H1 (cell line): ENCODE measurements at regions not wholly inside any gene's neighbourhood (a gene's known extent, or its start where the extent isn't known, plus 50 kb on each side); places are given as distances from the start of the nearest gene placed in this dataset.

ENCODE experiments used
- CTCF ChIA-PET: fragments of 300-600 bp; sonication (Branson Sonifier 250); formaldehyde crosslinking; loops from one replicate; lab custom pipeline; 2021; ENCODE audit not compliant: partially characterized antibody; lab: Charles Lee
- POLR2A ChIA-PET: fragments of 300-600 bp; sonication (Branson Sonifier 250); formaldehyde crosslinking; loops from one replicate; lab custom pipeline; 2021; ENCODE audit warnings: inconsistent platforms; ENCODE audit not compliant: partially characterized antibody; lab: Charles Lee
- DNase-seq, 2 experiments: peaks; one replicate each; pipeline versions ENCODE4 v3.0.0 to v3.0.0-alpha.2; 2010 to 2022; ENCODE audit warnings: low spot score in 2 of 2, low read depth in 1 of 2, mixed read lengths in 1 of 2
- FAIRE-seq: peaks from 2 replicates; lab custom pipeline; 2011; peaks lifted over from hg19 to GRCh38; lab: Jason Lieb, UNC
- H2AFZ ChIP-seq: 2 replicates; pipeline ENCODE4 v1.8.1; 2012; ENCODE audit warnings: low read length, inconsistent platforms
- H2AK5ac ChIP-seq: 2 replicates; pipeline ENCODE4 v1.6.1; 2013; ENCODE audit warnings: low read depth, low read length
- H2BK120ac ChIP-seq: replicated peaks from 2 replicates; pipeline ENCODE3; 2013; ENCODE audit warnings: low read depth, low read length, inconsistent platforms
- H2BK12ac ChIP-seq: 2 replicates; pipeline ENCODE4 v1.6.1; 2013; ENCODE audit warnings: low read depth, low read length
- H2BK15ac ChIP-seq: 2 replicates; pipeline ENCODE4 v1.6.1; 2013; ENCODE audit warnings: low read length
- H2BK20ac ChIP-seq: 2 replicates; pipeline ENCODE4 v1.6.1; 2013; ENCODE audit warnings: low read length
- H2BK5ac ChIP-seq: 2 replicates; pipeline ENCODE4 v1.6.1; 2013; ENCODE audit warnings: low read depth, low read length
- H3K14ac ChIP-seq: 2 replicates; pipeline ENCODE4 v1.6.1; 2013; ENCODE audit warnings: inconsistent platforms; ENCODE audit not compliant: insufficient read length
- H3K18ac ChIP-seq: 2 replicates; pipeline ENCODE4 v1.6.1; 2013; ENCODE audit warnings: low read length; ENCODE audit errors: extremely low read depth
- H3K23ac ChIP-seq: 2 replicates; pipeline ENCODE4 v1.6.1; 2013; ENCODE audit warnings: inconsistent platforms; ENCODE audit not compliant: insufficient read length
- H3K23me2 ChIP-seq: 2 replicates; pipeline ENCODE4 v1.6.1; 2013; ENCODE audit warnings: low read depth, low read length
- H3K27ac ChIP-seq: 2 replicates; pipeline ENCODE4 v1.6.1; 2011; ENCODE audit warnings: low read depth, low read length, inconsistent platforms
- H3K27me3 ChIP-seq, 4 experiments: replicated peaks in 1 of 4; 1 replicate in 1 of 4; 2 replicates in 3 of 4; pipeline versions ENCODE4 v1.6.1 to v1.8.1; 2011 to 2013; ENCODE audit warnings: low read length in 3 of 4, mild to moderate bottlenecking in 3 of 4, inconsistent platforms in 2 of 4, mixed read lengths in 2 of 4, moderate library complexity in 1 of 4; ENCODE audit not compliant: control insufficient read depth in 3 of 4, insufficient read depth in 3 of 4; ENCODE audit errors: extremely low read depth in 1 of 4
- H3K36me3 ChIP-seq, 4 experiments: 2 replicates each; pipeline versions ENCODE4 v1.6.1 to v1.8.1; 2011 to 2013; ENCODE audit warnings: mild to moderate bottlenecking in 4 of 4, low read length in 3 of 4, moderate library complexity in 2 of 4, control low read depth in 1 of 4, inconsistent platforms in 1 of 4; ENCODE audit not compliant: insufficient read depth in 4 of 4, control insufficient read depth in 2 of 4
- H3K4ac ChIP-seq: replicated peaks from 2 replicates; pipeline ENCODE3; 2013; ENCODE audit warnings: low read length, low read depth, mixed read lengths, inconsistent platforms; ENCODE audit not compliant: insufficient read length
- H3K4me1 ChIP-seq, 4 experiments: replicated peaks in 1 of 4; 1 replicate in 1 of 4; 2 replicates in 3 of 4; pipeline versions ENCODE4 v1.6.1 to v1.8.1; 2011 to 2013; ENCODE audit warnings: low read length in 3 of 4, inconsistent platforms in 2 of 4, mixed read lengths in 1 of 4; ENCODE audit not compliant: insufficient read depth in 4 of 4, control insufficient read depth in 3 of 4
- H3K4me2 ChIP-seq, 2 experiments: 2 replicates each; pipeline versions ENCODE4 v1.6.1 to v1.8.1; 2011 to 2013; ENCODE audit warnings: low read depth in 2 of 2, low read length in 2 of 2, control low read depth in 1 of 2, inconsistent platforms in 1 of 2, mild to moderate bottlenecking in 1 of 2; ENCODE audit not compliant: insufficient read depth in 1 of 2
- H3K4me3 ChIP-seq, 4 experiments: fragments of 200-600, 300-600 bp in 1 of 4; sonication (generic), shearing (Covaris generic), sonication (Bioruptor Twin) in 1 of 4; 2 replicates each; pipeline versions ENCODE4 v1.5.1 to v1.8.1; 2011 to 2016; ENCODE audit warnings: low read length in 4 of 4, low read depth in 3 of 4, control low read depth in 2 of 4, inconsistent platforms in 2 of 4, mild to moderate bottlenecking in 2 of 4, mixed read lengths in 1 of 4, moderate library complexity in 1 of 4; ENCODE audit not compliant: insufficient read depth in 2 of 4; ENCODE audit errors: extremely low read depth in 1 of 4
- H3K56ac ChIP-seq: replicated peaks from 2 replicates; pipeline ENCODE3; 2013; ENCODE audit warnings: low read depth, mild to moderate bottlenecking, mixed read lengths, low read length, inconsistent platforms; ENCODE audit not compliant: insufficient read length
- H3K79me1 ChIP-seq: 2 replicates; pipeline ENCODE4 v1.6.1; 2013; ENCODE audit warnings: low read depth, low read length, control low read depth
- H3K79me2 ChIP-seq, 2 experiments: 2 replicates each; pipeline versions ENCODE4 v1.6.1 to v1.8.1; 2012 to 2013; ENCODE audit warnings: low read length in 2 of 2, mild to moderate bottlenecking in 2 of 2, inconsistent platforms in 1 of 2; ENCODE audit not compliant: insufficient read depth in 2 of 2, control insufficient read depth in 1 of 2
- H3K9ac ChIP-seq, 4 experiments: replicated peaks in 1 of 4; 1 replicate in 1 of 4; 2 replicates in 3 of 4; pipeline versions ENCODE4 v1.6.1 to v1.8.1; 2011 to 2013; ENCODE audit warnings: low read depth in 3 of 4, low read length in 3 of 4, control low read depth in 2 of 4, mild to moderate bottlenecking in 2 of 4, moderate library complexity in 2 of 4, inconsistent platforms in 1 of 4; ENCODE audit errors: extremely low read depth in 1 of 4
- H3K9me3 ChIP-seq, 2 experiments: 2 replicates each; pipeline versions ENCODE4 v1.6.1 to v1.8.1; 2012 to 2013; ENCODE audit warnings: mild to moderate bottlenecking in 2 of 2, moderate library complexity in 2 of 2, control low read depth in 1 of 2, inconsistent platforms in 1 of 2, low read depth in 1 of 2, low read length in 1 of 2, mixed read lengths in 1 of 2; ENCODE audit not compliant: insufficient read depth in 2 of 2
- H4K20me1 ChIP-seq, 2 experiments: replicated peaks in 1 of 2; 2 replicates each; pipeline versions ENCODE3 to v1.8.1; 2011 to 2013; ENCODE audit warnings: inconsistent platforms in 2 of 2, low read length in 2 of 2, mild to moderate bottlenecking in 1 of 2; ENCODE audit not compliant: insufficient read depth in 2 of 2, control insufficient read depth in 1 of 2
- H4K5ac ChIP-seq: 2 replicates; pipeline ENCODE4 v1.6.1; 2013; ENCODE audit warnings: low read length, low read depth, mixed read lengths, inconsistent platforms; ENCODE audit not compliant: insufficient read length
- H4K8ac ChIP-seq: 2 replicates; pipeline ENCODE4 v1.8.0; 2013; ENCODE audit warnings: mild to moderate bottlenecking, moderate library complexity, low read length, inconsistent platforms; ENCODE audit not compliant: insufficient read depth; ENCODE audit errors: extremely low read depth
- H4K91ac ChIP-seq: replicated peaks from 2 replicates; pipeline ENCODE3; 2013; ENCODE audit warnings: low read length, mixed read lengths, inconsistent platforms; ENCODE audit not compliant: insufficient read length
- BCL11A ChIP-seq, 2 experiments: IDR thresholded peaks; one replicate each; pipeline ENCODE4 v1.6.1; 2011; ENCODE audit warnings: low read depth in 2 of 2, low read length in 2 of 2, mild to moderate bottlenecking in 2 of 2
- BRCA1 ChIP-seq: IDR thresholded peaks from 2 replicates; pipeline ENCODE4 v1.6.1; 2012; ENCODE audit warnings: low read depth, low read length, improper control_type of control experiment
- EGR1 ChIP-seq: IDR thresholded peaks from 2 replicates; pipeline ENCODE4 v1.6.1; 2011; ENCODE audit warnings: low read depth, low read length, borderline replicate concordance
- HDAC2 ChIP-seq, 2 experiments: fragments of 300-600 bp in 1 of 2; sonication (generic) in 1 of 2; IDR thresholded peaks; 2 replicates each; pipeline ENCODE4 v1.6.1; 2011 to 2012; ENCODE audit warnings: low read depth in 2 of 2, low read length in 2 of 2, mild to moderate bottlenecking in 2 of 2, moderate library complexity in 2 of 2, borderline replicate concordance in 1 of 2, inconsistent platforms in 1 of 2
- HDAC6 ChIP-seq: IDR thresholded peaks from one replicate; pipeline ENCODE4 v1.7.1; 2012; ENCODE audit warnings: low read depth, mild to moderate bottlenecking, inconsistent platforms, low read length, moderate library complexity
- KDM1A ChIP-seq: fragments of 200-600, 300-600 bp; sonication (generic); IDR thresholded peaks from 2 replicates; pipeline ENCODE4 v1.7.1; 2016; ENCODE audit warnings: mild to moderate bottlenecking, low read length, borderline replicate concordance
- MAFK ChIP-seq: IDR thresholded peaks from 2 replicates; pipeline ENCODE4 v1.6.1; 2012; ENCODE audit warnings: low read depth, mild to moderate bottlenecking, improper control_type of control experiment, low read length
- MAX ChIP-seq: IDR thresholded peaks from 2 replicates; pipeline ENCODE4 v1.6.1; 2012; ENCODE audit warnings: inconsistent platforms
- SAP30 ChIP-seq: fragments of 300-600 bp; sonication (generic); IDR thresholded peaks from 2 replicates; pipeline ENCODE4 v1.7.1; 2012; ENCODE audit warnings: low read length, moderate library complexity, mild to moderate bottlenecking, inconsistent platforms; ENCODE audit not compliant: insufficient read depth, insufficient replicate concordance
- SUZ12 ChIP-seq: fragments of 200-600 bp; sonication (generic); IDR thresholded peaks from 2 replicates; pipeline ENCODE4 v1.6.1; 2012; ENCODE audit warnings: mild to moderate bottlenecking, inconsistent platforms, low read length, moderate library complexity, mixed read lengths
- TAF1 ChIP-seq: IDR thresholded peaks from 2 replicates; pipeline ENCODE4 v1.6.1; 2011; ENCODE audit warnings: mild to moderate bottlenecking, low read depth, low read length
- TCF12 ChIP-seq: IDR thresholded peaks from 2 replicates; pipeline ENCODE4 v1.6.1; 2011; ENCODE audit warnings: low read depth, mild to moderate bottlenecking, low read length
- USF2 ChIP-seq: IDR thresholded peaks from 2 replicates; pipeline ENCODE4 v1.6.1; 2011; ENCODE audit warnings: low read length, improper control_type of control experiment
- YY1 ChIP-seq: IDR thresholded peaks from 2 replicates; pipeline ENCODE4 v1.6.1; 2011; ENCODE audit warnings: low read depth, mild to moderate bottlenecking, low read length
- WGBS, 2 experiments: shearing (Covaris generic) in 1 of 2; methylation state at CpG; one replicate each; pipeline versions ENCODE4 v1.1.6 to v1.1.7; 2013 to 2015; ENCODE audit warnings: low lambda C conversion rate in 2 of 2, mixed read lengths in 2 of 2, inconsistent platforms in 1 of 2, low coverage in 1 of 2, missing lambda C conversion rate in 1 of 2; ENCODE audit not compliant: insufficient replicate concordance in 2 of 2, insufficient coverage in 1 of 2, insufficient read length in 1 of 2; ENCODE audit errors: extremely low coverage in 1 of 2, missing lambda C conversion rate in 1 of 2; 5-methylcytosine and 5-hydroxymethylcytosine counted together

GRCh38 chr3:3927965-3928364, 128.7 kb downstream of the LRRN1 start:
- Histone ChIP-seq H2BK120ac (no peak overlapping the region), H3K79me2 (no peaks in the 10 kb centered on the region), H3K4me2 (no peak overlapping the region), H3K14ac (no peak overlapping the region), H2BK15ac (no peak overlapping the region), H3K9me3 (peaks cover 0 to 5% of the 10 kb centered on the region in 2 experiments; a peak in 1 of 4 replicates), H3K18ac (no peak overlapping the region), H4K91ac (no peak overlapping the region), H3K4ac (no peak overlapping the region), H2BK12ac (no peak overlapping the region), H3K56ac (no peak overlapping the region), H2AK5ac (no peak overlapping the region), H3K9ac (no peak overlapping the region), H3K79me1 (no peaks in the 10 kb centered on the region), H4K20me1 (no peaks in the 10 kb centered on the region), H3K23ac (no peak overlapping the region), H4K5ac (no peak overlapping the region), H2BK5ac (no peak overlapping the region), H3K23me2 (no peaks in the 10 kb centered on the region), H2AFZ (no peak overlapping the region), H3K27me3 (no peaks in the 10 kb centered on the region), H3K36me3 (no peaks in the 10 kb centered on the region), H3K4me1 (peaks cover 0 to 3% (median 0%) of the 10 kb centered on the region in 4 experiments; a peak in 1 of 7 replicates), H4K8ac (no peak overlapping the region), H2BK20ac (no peak overlapping the region), H3K4me3 (no peak overlapping the region), H3K27ac (no peak overlapping the region)
- POLR2A ChIA-PET, result no interaction called here
- FAIRE-seq (no peak), DNase-seq (no peak)
- 95% methylated on average over 1 of the region's 1 CpG; no CpG with 5 or more reads in 1 of the 2 experiments for WGBS, 2 experiments
- CTCF ChIA-PET, result no interaction called here
- TF ChIP-seq EGR1, result no peak
- no peak for TF ChIP-seq MAX
- TF ChIP-seq HDAC2 (IDR thresholded peaks at IDR 0.05; ENCODE audit: borderline replicate concordance in 1 of 2, low read depth in 2 of 2, low read length in 2 of 2), result no peak
- no peak for TF ChIP-seq YY1
- TF ChIP-seq SUZ12, result no peak
- no peak for TF ChIP-seq MAFK
- no peak for TF ChIP-seq TCF12
- no peak for TF ChIP-seq TAF1
- no peak for TF ChIP-seq SAP30
- TF ChIP-seq BRCA1, result no peak
- no peak for TF ChIP-seq BCL11A (IDR thresholded peaks at IDR 0.05; ENCODE audit: low read depth in 2 of 2, low read length in 2 of 2)
- no peak for TF ChIP-seq KDM1A
- no peak for TF ChIP-seq USF2
- no peak for TF ChIP-seq HDAC6
